GM12878 (cell line): ENCODE measurements at regions not wholly inside any gene's neighbourhood (a gene's known extent, or its start where the extent isn't known, plus 50 kb on each side); places are given as distances from the start of the nearest gene placed in this dataset.

ENCODE experiments used
- ATAC-seq: fragments of 200-7000 bp; cut with Tn5 transposase; 3 replicates; pipeline ENCODE4 v1.9.1; 2020; ENCODE audit warnings: mild to moderate bottlenecking, moderate library complexity
- BruUV-seq: library from RNA; stranded (reverse); fragments of 400-500 nt; replicated peaks from 2 replicates; lab custom pipeline; 2021; lab: Mats Ljungman, UMichigan
- CTCF ChIA-PET: fragments of 300-600 bp; sonication (Branson Sonifier 250); formaldehyde crosslinking; extraction: SDS; loops from one replicate; lab custom pipeline; 2021; ENCODE audit warnings: inconsistent platforms; lab: Yijun Ruan, JAX
- POLR2A ChIA-PET: fragments of 350-600 bp; formaldehyde crosslinking; extraction: SDS; loops from one replicate; lab custom pipeline; 2021; ENCODE audit warnings: inconsistent platforms; lab: Charles Lee
- RAD21 ChIA-PET: fragments of 300-600 bp; sonication (Branson Sonifier 250); formaldehyde crosslinking; loops from one replicate; lab custom pipeline; 2023; ENCODE audit warnings: antibody characterized with exemption; ENCODE audit not compliant: unreplicated experiment; lab: Charles Lee
- SMC1A ChIA-PET: fragments of 300-600 bp; sonication (Branson Sonifier 250); formaldehyde crosslinking; loops from one replicate; lab custom pipeline; 2023; ENCODE audit not compliant: unreplicated experiment, uncharacterized antibody; lab: Charles Lee
- DNase-seq: peaks from one replicate; pipeline ENCODE4 v3.0.0-alpha.2; 2011; ENCODE audit warnings: low read depth, low spot score
- FAIRE-seq: peaks from 3 replicates; lab custom pipeline; 2011; peaks lifted over from hg19 to GRCh38; lab: Jason Lieb, UNC
- H2AFZ ChIP-seq: 2 replicates; pipeline ENCODE4 v1.6.0; 2011; ENCODE audit warnings: low read depth, low read length, control low read depth; ENCODE audit not compliant: control insufficient read depth
- H3K27ac ChIP-seq: 2 replicates; pipeline ENCODE4 v1.5.1; 2011; ENCODE audit warnings: control low read depth; ENCODE audit not compliant: control insufficient read depth, insufficient read depth
- H3K27me3 ChIP-seq, 2 experiments: replicated peaks in 1 of 2; 2 replicates each; pipeline versions ENCODE4 v1.6.0 to v1.6.1; 2011; ENCODE audit warnings: low read length in 1 of 2; ENCODE audit not compliant: control insufficient read depth in 2 of 2, insufficient read depth in 2 of 2
- H3K36me3 ChIP-seq, 2 experiments: 2 replicates each; pipeline ENCODE4 v1.5.1; 2011; ENCODE audit warnings: low read length in 1 of 2; ENCODE audit not compliant: control insufficient read depth in 2 of 2, insufficient read depth in 2 of 2
- H3K4me1 ChIP-seq: 2 replicates; pipeline ENCODE4 v1.6.1; 2011; ENCODE audit warnings: mild to moderate bottlenecking, low read length, moderate library complexity, mixed read lengths; ENCODE audit not compliant: control insufficient read depth, insufficient read depth
- H3K4me2 ChIP-seq: 2 replicates; pipeline ENCODE4 v1.6.0; 2011; ENCODE audit warnings: control low read depth; ENCODE audit not compliant: control insufficient read depth, insufficient read depth
- H3K4me3 ChIP-seq: fragments of 200-600 bp; sonication (generic); 2 replicates; pipeline ENCODE4 v1.5.1; 2016
- H3K79me2 ChIP-seq: 2 replicates; pipeline ENCODE4 v1.6.0; 2011; ENCODE audit warnings: low read length; ENCODE audit not compliant: control insufficient read depth, insufficient read depth
- H3K9ac ChIP-seq: 2 replicates; pipeline ENCODE4 v1.8.0; 2011; ENCODE audit warnings: low read length, control low read depth, mixed read lengths; ENCODE audit not compliant: control insufficient read depth, insufficient read depth
- H3K9me3 ChIP-seq: replicated peaks from 3 replicates; pipeline ENCODE4 v1.5.1; 2011; ENCODE audit warnings: mild to moderate bottlenecking, low read length; ENCODE audit not compliant: control insufficient read depth, insufficient read depth
- H4K20me1 ChIP-seq: 2 replicates; pipeline ENCODE4 v1.6.0; 2011; ENCODE audit not compliant: control insufficient read depth, insufficient read depth
- BMI1 ChIP-seq: fragments of 450-650 bp; IDR thresholded peaks from 2 replicates; pipeline ENCODE4 v1.6.1; 2016; ENCODE audit warnings: mild to moderate bottlenecking, moderate library complexity, borderline replicate concordance
- CBX3 ChIP-seq: fragments of 200-600 bp; sonication (generic); IDR thresholded peaks from 2 replicates; pipeline ENCODE4 v1.6.1; 2016; ENCODE audit warnings: low read depth, borderline replicate concordance
- CHD2 ChIP-seq: IDR thresholded peaks from 2 replicates; pipeline ENCODE4 v1.6.1; 2011; ENCODE audit warnings: low read depth, low read length, improper control_type of control experiment, borderline replicate concordance
- KLF5 ChIP-seq: fragments of 450-650 bp; IDR thresholded peaks from 2 replicates; pipeline ENCODE4 v1.6.1; 2014; ENCODE audit warnings: mild to moderate bottlenecking; ENCODE audit not compliant: partially characterized antibody
- NBN ChIP-seq: fragments of 450-650 bp; IDR thresholded peaks from 2 replicates; pipeline ENCODE4 v1.6.1; 2016
- SREBF2 ChIP-seq: IDR thresholded peaks from 2 replicates; pipeline ENCODE4 v1.6.1; 2012; ENCODE audit warnings: mild to moderate bottlenecking, low read length
- WGBS: methylation state at CpG from one replicate; pipeline ENCODE4 v1.1.6; 2016; ENCODE audit warnings: low lambda C conversion rate; ENCODE audit not compliant: insufficient replicate concordance, insufficient coverage; ENCODE audit errors: missing lambda C conversion rate; 5-methylcytosine and 5-hydroxymethylcytosine counted together
- in situ Hi-C: fragments of 300-500 bp; cut with MboI; formaldehyde crosslinking; loops from 9 replicates; pipeline ENCODE4 v1.14.3; 2018; ENCODE audit warnings: mixed read lengths
- intact Hi-C: fragments of 100-400 bp; cut with micrococcal nuclease; formaldehyde crosslinking; loops from one replicate; pipeline ENCODE4 v1.14.2; 2022; ENCODE audit not compliant: unreplicated experiment
- TF ChIP-seq, protein P1 (sequence below): IDR thresholded peaks from 2 replicates; pipeline ENCODE4 v1.6.1; 2011; ENCODE audit warnings: mild to moderate bottlenecking, low read depth, low read length, moderate library complexity; ENCODE audit not compliant: insufficient replicate concordance
- TF ChIP-seq, protein P2 (sequence below): fragments of 450-650 bp; IDR thresholded peaks from 2 replicates; pipeline ENCODE4 v1.6.1; 2017; ENCODE audit warnings: mild to moderate bottlenecking, moderate library complexity
- TF ChIP-seq, protein P3 (sequence below): IDR thresholded peaks from 2 replicates; pipeline ENCODE4 v1.6.1; 2012; ENCODE audit warnings: low read length, inconsistent platforms

DNA sequence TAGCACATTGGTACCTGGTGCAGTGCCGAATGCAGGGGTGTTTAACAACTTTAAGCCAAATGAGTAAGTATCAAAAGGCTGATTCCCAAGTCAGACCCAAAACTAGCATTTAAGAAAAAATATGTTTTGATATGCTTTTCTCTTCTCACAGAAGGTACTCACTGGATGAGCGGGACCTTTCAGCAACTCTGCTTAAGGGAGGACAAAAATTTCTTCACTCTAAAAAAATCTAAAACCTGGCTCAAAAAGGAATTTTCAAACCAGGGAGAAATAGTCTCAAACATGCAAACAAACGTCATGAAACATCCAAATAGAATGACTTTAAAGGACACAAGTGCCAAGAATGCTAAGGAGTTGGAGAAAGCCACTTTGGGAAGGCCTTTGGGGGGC lies 962.1 kb downstream of the KCNMA1 start:
- no peaks in the 10 kb centered on the region for H3K36me3 ChIP-seq
- no peak overlapping the region for H3K4me2 ChIP-seq
- H2AFZ ChIP-seq, result no peak overlapping the region
- SMC1A ChIA-PET, result no interaction called here
- H4K20me1 ChIP-seq, result no peaks in the 10 kb centered on the region
- no peaks in the 10 kb centered on the region for H3K79me2 ChIP-seq
- no TSS peak for BruUV-seq
- ATAC-seq (no peak), DNase-seq (no peak), FAIRE-seq (no peak)
- POLR2A ChIA-PET, result no interaction called here
- RAD21 ChIA-PET, result no interaction called here
- intact Hi-C loops (no loop called here), in situ Hi-C loops (no loop called here)
- no peak overlapping the region for H3K4me3 ChIP-seq
- H3K4me1 ChIP-seq, result no peaks in the 10 kb centered on the region
- TF ChIP-seq, protein P1, sequence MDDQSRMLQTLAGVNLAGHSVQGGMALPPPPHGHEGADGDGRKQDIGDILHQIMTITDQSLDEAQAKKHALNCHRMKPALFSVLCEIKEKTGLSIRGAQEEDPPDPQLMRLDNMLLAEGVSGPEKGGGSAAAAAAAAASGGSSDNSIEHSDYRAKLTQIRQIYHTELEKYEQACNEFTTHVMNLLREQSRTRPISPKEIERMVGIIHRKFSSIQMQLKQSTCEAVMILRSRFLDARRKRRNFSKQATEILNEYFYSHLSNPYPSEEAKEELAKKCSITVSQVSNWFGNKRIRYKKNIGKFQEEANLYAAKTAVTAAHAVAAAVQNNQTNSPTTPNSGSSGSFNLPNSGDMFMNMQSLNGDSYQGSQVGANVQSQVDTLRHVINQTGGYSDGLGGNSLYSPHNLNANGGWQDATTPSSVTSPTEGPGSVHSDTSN, result no peak
- H3K27ac ChIP-seq, result no peak overlapping the region
- H3K27me3 ChIP-seq, result no peaks in the 10 kb centered on the region
- H3K9me3 ChIP-seq, result no peaks in the 10 kb centered on the region
- 17% methylated on average over 3 of the region's 3 CpGs for WGBS
- CTCF ChIA-PET, result no interaction called here
- H3K9ac ChIP-seq, result no peak overlapping the region

DNA sequence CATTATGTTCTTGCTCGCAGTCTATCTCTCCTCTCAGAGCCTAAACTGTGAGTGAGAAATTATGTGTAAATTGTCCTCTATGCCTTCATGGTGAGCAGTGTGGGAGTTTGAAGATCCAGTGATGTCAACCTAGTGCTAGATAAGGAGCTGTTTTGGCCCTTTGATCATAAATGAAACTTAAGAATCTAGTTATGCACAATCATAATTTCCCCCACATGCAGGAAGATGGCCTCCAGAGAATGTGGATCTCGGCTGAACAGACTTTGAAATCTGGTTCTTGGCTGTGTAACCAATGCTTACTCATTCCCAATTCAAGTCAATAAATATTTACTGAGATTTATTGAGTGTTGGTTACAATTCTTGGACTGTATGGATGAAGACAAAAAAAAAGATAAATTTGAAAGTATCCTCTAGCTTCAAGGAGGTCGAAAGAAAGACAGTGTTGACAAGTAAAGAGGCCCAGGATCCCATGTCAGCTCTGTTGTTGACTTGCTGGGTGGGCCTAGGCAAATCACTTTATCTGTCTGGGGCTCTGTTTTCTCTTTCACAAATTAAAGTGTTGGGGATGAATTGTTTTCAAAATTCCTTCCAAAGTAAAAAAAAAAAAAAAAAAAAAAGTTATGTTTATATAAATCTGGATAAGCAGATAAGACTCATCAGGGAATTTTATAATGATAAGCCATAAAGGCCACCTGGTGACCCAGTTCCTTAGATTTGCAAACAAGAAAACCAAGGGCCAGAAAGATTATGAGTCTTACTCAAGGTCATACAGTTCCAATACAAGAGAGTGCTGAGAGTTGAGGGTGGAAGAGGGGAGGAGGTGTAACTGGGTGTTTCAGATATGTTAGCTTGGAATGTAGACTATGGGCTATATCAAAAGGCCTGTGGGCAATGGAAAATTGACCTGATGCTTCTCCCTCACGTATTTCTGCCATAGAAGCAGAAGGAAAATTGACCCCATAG lies 969.9 kb downstream of the KCNMA1 start:
- Histone ChIP-seq H3K27me3 (no peaks in the 10 kb centered on the region), H4K20me1 (no peaks in the 10 kb centered on the region), H3K27ac (no peak overlapping the region), H2AFZ (no peak overlapping the region), H3K4me2 (no peak overlapping the region), H3K9me3 (no peaks in the 10 kb centered on the region), H3K4me3 (no peak overlapping the region), H3K79me2 (no peaks in the 10 kb centered on the region), H3K36me3 (no peaks in the 10 kb centered on the region), H3K4me1 (no peaks in the 10 kb centered on the region), H3K9ac (no peak overlapping the region)
- BruUV-seq, result no TSS peak
- in situ Hi-C loops (no loop called here), intact Hi-C loops (no loop called here)
- RAD21 ChIA-PET, result no interaction called here
- DNase-seq (no peak), ATAC-seq (no peak), FAIRE-seq (no peak)
- SMC1A ChIA-PET, result interaction anchor here (0.7 kb wide), 1 partner anchor 37 kb away, joined by 3 read pairs; no protein-coding TSS in a partner anchor
- WGBS, result 12% methylated on average over 4 of the region's 4 CpGs
- CTCF ChIA-PET, result interaction anchor here (0.6 to 1.1 kb wide), 2 partner anchors 18 to 19 kb away, joined by 3 read pairs; no protein-coding TSS in a partner anchor
- POLR2A ChIA-PET, result no interaction called here
- TF ChIP-seq CBX3, result no peak
- TF ChIP-seq BMI1, result no peak
- TF ChIP-seq CHD2, result no peak
- TF ChIP-seq KLF5, result no peak
- TF ChIP-seq, protein P2, sequence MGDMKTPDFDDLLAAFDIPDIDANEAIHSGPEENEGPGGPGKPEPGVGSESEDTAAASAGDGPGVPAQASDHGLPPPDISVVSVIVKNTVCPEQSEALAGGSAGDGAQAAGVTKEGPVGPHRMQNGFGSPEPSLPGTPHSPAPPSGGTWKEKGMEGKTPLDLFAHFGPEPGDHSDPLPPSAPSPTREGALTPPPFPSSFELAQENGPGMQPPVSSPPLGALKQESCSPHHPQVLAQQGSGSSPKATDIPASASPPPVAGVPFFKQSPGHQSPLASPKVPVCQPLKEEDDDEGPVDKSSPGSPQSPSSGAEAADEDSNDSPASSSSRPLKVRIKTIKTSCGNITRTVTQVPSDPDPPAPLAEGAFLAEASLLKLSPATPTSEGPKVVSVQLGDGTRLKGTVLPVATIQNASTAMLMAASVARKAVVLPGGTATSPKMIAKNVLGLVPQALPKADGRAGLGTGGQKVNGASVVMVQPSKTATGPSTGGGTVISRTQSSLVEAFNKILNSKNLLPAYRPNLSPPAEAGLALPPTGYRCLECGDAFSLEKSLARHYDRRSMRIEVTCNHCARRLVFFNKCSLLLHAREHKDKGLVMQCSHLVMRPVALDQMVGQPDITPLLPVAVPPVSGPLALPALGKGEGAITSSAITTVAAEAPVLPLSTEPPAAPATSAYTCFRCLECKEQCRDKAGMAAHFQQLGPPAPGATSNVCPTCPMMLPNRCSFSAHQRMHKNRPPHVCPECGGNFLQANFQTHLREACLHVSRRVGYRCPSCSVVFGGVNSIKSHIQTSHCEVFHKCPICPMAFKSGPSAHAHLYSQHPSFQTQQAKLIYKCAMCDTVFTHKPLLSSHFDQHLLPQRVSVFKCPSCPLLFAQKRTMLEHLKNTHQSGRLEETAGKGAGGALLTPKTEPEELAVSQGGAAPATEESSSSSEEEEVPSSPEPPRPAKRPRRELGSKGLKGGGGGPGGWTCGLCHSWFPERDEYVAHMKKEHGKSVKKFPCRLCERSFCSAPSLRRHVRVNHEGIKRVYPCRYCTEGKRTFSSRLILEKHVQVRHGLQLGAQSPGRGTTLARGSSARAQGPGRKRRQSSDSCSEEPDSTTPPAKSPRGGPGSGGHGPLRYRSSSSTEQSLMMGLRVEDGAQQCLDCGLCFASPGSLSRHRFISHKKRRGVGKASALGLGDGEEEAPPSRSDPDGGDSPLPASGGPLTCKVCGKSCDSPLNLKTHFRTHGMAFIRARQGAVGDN, result no peak
- TF ChIP-seq SREBF2, result no peak
- no peak for TF ChIP-seq NBN
- TF ChIP-seq, protein P3, sequence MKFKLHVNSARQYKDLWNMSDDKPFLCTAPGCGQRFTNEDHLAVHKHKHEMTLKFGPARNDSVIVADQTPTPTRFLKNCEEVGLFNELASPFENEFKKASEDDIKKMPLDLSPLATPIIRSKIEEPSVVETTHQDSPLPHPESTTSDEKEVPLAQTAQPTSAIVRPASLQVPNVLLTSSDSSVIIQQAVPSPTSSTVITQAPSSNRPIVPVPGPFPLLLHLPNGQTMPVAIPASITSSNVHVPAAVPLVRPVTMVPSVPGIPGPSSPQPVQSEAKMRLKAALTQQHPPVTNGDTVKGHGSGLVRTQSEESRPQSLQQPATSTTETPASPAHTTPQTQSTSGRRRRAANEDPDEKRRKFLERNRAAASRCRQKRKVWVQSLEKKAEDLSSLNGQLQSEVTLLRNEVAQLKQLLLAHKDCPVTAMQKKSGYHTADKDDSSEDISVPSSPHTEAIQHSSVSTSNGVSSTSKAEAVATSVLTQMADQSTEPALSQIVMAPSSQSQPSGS, result no peak
